ENCODE measurements at regions not wholly inside any gene's neighbourhood (a gene's known extent, or its start where the extent isn't known, plus 50 kb on each side); places are given as distances from the start of the nearest gene placed in this dataset.

GRCh38 chr4:15232366-15233263 lies 195.2 kb upstream of the C1QTNF7 start:
- WGBS, 3 donors: 30 to 48% (median 36%) methylated on average over 10 of the region's 10 CpGs
- ATAC-seq: peak in 1 of 4 donors; percentile 13
- intact Hi-C loops (cut with DNase I): loop anchor here (10.0 kb wide), 3 partner anchors 162 to 422 kb away; partner anchors contain the start of gene FBXL5 (in 1 of the 2)

GRCh38 chr4:15233264-15233597 lies 194.6 kb upstream of the C1QTNF7 start:
- Histone ChIP-seq H3K4me1 (no peaks in the 10 kb centered on the region), H3K36me3 (ENCODE audit: insufficient read depth in 1 of 2, low read depth in 1 of 2) (no peaks in the 10 kb centered on the region), H3K27me3 (ENCODE audit: insufficient read depth in 3 of 3, low read length in 2 of 3) (no peaks in the 10 kb centered on the region), H3K27ac (peak overlapping the region; percentile 24), H3K4me3 (no peak overlapping the region), H3K9me3 (no peaks in the 10 kb centered on the region)
- intact Hi-C loops (cut with DNase I): loop anchor here (10.0 kb wide), 3 partner anchors 162 to 422 kb away; partner anchors contain the start of gene FBXL5 (in 1 of the 2)
- 15 to 35% (median 22%) methylated on average over 4 of the region's 4 CpGs for WGBS, 3 donors
- TF ChIP-seq, protein P1, sequence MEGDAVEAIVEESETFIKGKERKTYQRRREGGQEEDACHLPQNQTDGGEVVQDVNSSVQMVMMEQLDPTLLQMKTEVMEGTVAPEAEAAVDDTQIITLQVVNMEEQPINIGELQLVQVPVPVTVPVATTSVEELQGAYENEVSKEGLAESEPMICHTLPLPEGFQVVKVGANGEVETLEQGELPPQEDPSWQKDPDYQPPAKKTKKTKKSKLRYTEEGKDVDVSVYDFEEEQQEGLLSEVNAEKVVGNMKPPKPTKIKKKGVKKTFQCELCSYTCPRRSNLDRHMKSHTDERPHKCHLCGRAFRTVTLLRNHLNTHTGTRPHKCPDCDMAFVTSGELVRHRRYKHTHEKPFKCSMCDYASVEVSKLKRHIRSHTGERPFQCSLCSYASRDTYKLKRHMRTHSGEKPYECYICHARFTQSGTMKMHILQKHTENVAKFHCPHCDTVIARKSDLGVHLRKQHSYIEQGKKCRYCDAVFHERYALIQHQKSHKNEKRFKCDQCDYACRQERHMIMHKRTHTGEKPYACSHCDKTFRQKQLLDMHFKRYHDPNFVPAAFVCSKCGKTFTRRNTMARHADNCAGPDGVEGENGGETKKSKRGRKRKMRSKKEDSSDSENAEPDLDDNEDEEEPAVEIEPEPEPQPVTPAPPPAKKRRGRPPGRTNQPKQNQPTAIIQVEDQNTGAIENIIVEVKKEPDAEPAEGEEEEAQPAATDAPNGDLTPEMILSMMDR (IDR thresholded peaks at IDR 0.05): no peak
- DNase-seq (no peak), ATAC-seq (peak in 1 of 4 donors; percentile 45)

More at GRCh38 chr4:15232366-15233263, 195.2 kb upstream of the C1QTNF7 start:
- Histone ChIP-seq H3K9me3 (no peaks in the 10 kb centered on the region), H3K36me3 (ENCODE audit: insufficient read depth in 1 of 2, low read depth in 1 of 2) (no peaks in the 10 kb centered on the region), H3K4me3 (no peak overlapping the region), H3K27ac (no peak overlapping the region), H3K27me3 (ENCODE audit: insufficient read depth in 3 of 3, low read length in 2 of 3) (no peaks in the 10 kb centered on the region), H3K4me1 (no peaks in the 10 kb centered on the region)
- no peak for DNase-seq
- TF ChIP-seq, protein P1 (IDR thresholded peaks at IDR 0.05): no peak

GRCh38 chr4:15233626-15234025 lies 194.2 kb upstream of the C1QTNF7 start:
- no peaks in the 10 kb centered on the region for H3K9me3 ChIP-seq
- TF ChIP-seq, protein P1 (IDR thresholded peaks at IDR 0.05): no peak
- no peaks in the 10 kb centered on the region for H3K27me3 ChIP-seq (ENCODE audit: insufficient read depth in 3 of 3, low read length in 2 of 3)
- 20 to 43% (median 29%) methylated on average over 5 of the region's 5 CpGs for WGBS, 3 donors
- H3K27ac ChIP-seq: peak overlapping the region; percentile 24
- DNase-seq (no peak), ATAC-seq (no peak)
- no peaks in the 10 kb centered on the region for H3K4me1 ChIP-seq
- intact Hi-C loops (cut with DNase I): loop anchor here (10.0 kb wide), 3 partner anchors 161 to 421 kb away; partner anchors contain the start of gene FBXL5 (in 1 of the 2)
- no peak overlapping the region for H3K4me3 ChIP-seq
- H3K36me3 ChIP-seq (ENCODE audit: insufficient read depth in 1 of 2, low read depth in 1 of 2): no peaks in the 10 kb centered on the region

GRCh38 chr4:15234116-15234855 lies 193.5 kb upstream of the C1QTNF7 start:
- intact Hi-C loops (cut with DNase I): loop anchor here (10.0 kb wide), 3 partner anchors 161 to 421 kb away; partner anchors contain the start of gene FBXL5 (in 1 of the 2)
- DNase-seq: no peak
- Histone ChIP-seq H3K4me3 (no peak overlapping the region), H3K27me3 (ENCODE audit: insufficient read depth in 3 of 3, low read length in 2 of 3) (no peaks in the 10 kb centered on the region), H3K36me3 (ENCODE audit: insufficient read depth in 1 of 2, low read depth in 1 of 2) (no peaks in the 10 kb centered on the region), H3K9me3 (no peaks in the 10 kb centered on the region), H3K27ac (peak overlapping the region; percentile 24), H3K4me1 (no peaks in the 10 kb centered on the region)
- 45 to 65% (median 46%) methylated on average over 7 of the region's 7 CpGs for WGBS, 3 donors
- ATAC-seq: peak in 3 of 4 donors; percentile 55 to 63 (median 57)
- TF ChIP-seq, protein P1 (IDR thresholded peaks at IDR 0.05): no peak

All from psoas muscle (tissue), 7 donors.